SK-N-SH (cell line): ENCODE measurements at regions not wholly inside any gene's neighbourhood (a gene's known extent, or its start where the extent isn't known, plus 50 kb on each side); places are given as distances from the start of the nearest gene placed in this dataset.

ENCODE experiments used
- CTCF ChIA-PET: fragments of 300-600, 350-600 bp; formaldehyde crosslinking; extraction: SDS; loops from one replicate; lab custom pipeline; 2021; lab: Yijun Ruan, JAX
- POLR2A ChIA-PET: fragments of 350-600 bp; sonication (Branson Sonifier 250); formaldehyde crosslinking; extraction: SDS; loops from one replicate; lab custom pipeline; 2020; ENCODE audit warnings: antibody characterized with exemption, inconsistent platforms; lab: Yijun Ruan, JAX
- DNase-seq: peaks from one replicate; pipeline ENCODE4 v3.0.0; 2012
- H2AFZ ChIP-seq: fragments of 200-600 bp; sonication (generic); 2 replicates; pipeline ENCODE4 v1.8.1; 2016; ENCODE audit warnings: antibody characterized with exemption, mild to moderate bottlenecking, low read depth
- H3F3A ChIP-seq: fragments of 200-600 bp; sonication (generic); replicated peaks from 2 replicates; pipeline ENCODE3; 2016; ENCODE audit warnings: antibody characterized with exemption, mild to moderate bottlenecking; ENCODE audit not compliant: insufficient read depth
- H3K27ac ChIP-seq, 2 experiments: fragments of 200-500 bp in 1 of 2; fragments of 200-600 bp in 1 of 2; sonication (Bioruptor generic) in 1 of 2; sonication (generic), shearing (Covaris generic) in 1 of 2; 2 replicates each; pipeline versions ENCODE4 v1.5.1 to v1.6.1; 2014 to 2016; ENCODE audit warnings: low read depth in 2 of 2, inconsistent platforms in 1 of 2, low read length in 1 of 2, mild to moderate bottlenecking in 1 of 2, mixed read lengths in 1 of 2
- H3K27me3 ChIP-seq: fragments of 200-600 bp; sonication (generic), shearing (Covaris generic); 2 replicates; pipeline ENCODE4 v1.6.1; 2016; ENCODE audit warnings: mixed run types; ENCODE audit not compliant: insufficient read depth
- H3K36me3 ChIP-seq, 2 experiments: fragments of 200-500 bp in 1 of 2; fragments of 200-600 bp in 1 of 2; sonication (Bioruptor generic) in 1 of 2; sonication (generic) in 1 of 2; replicated peaks in 1 of 2; 2 replicates each; pipeline versions ENCODE3 to v1.5.1; 2014 to 2016; ENCODE audit warnings: low read length in 1 of 2, mild to moderate bottlenecking in 1 of 2; ENCODE audit not compliant: insufficient read depth in 2 of 2, control insufficient read depth in 1 of 2
- H3K4me1 ChIP-seq, 2 experiments: fragments of 200-500 bp in 1 of 2; fragments of 200-600 bp in 1 of 2; sonication (Bioruptor generic) in 1 of 2; sonication (generic), shearing (Covaris generic) in 1 of 2; 2 replicates each; pipeline versions ENCODE4 v1.5.1 to v1.6.1; 2014 to 2016; ENCODE audit warnings: low read depth in 1 of 2, low read length in 1 of 2, mixed run types in 1 of 2; ENCODE audit not compliant: insufficient read depth in 2 of 2, control insufficient read depth in 1 of 2
- H3K4me2 ChIP-seq: fragments of 200-600 bp; sonication (generic), shearing (Covaris generic); 2 replicates; pipeline ENCODE4 v1.6.1; 2017; ENCODE audit warnings: mixed run types
- H3K4me3 ChIP-seq, 2 experiments: fragments of 200-500 bp in 1 of 2; fragments of 200-600 bp in 1 of 2; sonication (Bioruptor generic) in 1 of 2; sonication (generic), shearing (Covaris generic) in 1 of 2; 2 replicates each; pipeline versions ENCODE4 v1.5.1 to v1.8.1; 2014 to 2016; ENCODE audit warnings: low read depth in 2 of 2, inconsistent platforms in 1 of 2, low read length in 1 of 2, mild to moderate bottlenecking in 1 of 2, mixed read lengths in 1 of 2, moderate library complexity in 1 of 2
- H3K79me2 ChIP-seq: fragments of 200-600 bp; sonication (generic); 2 replicates; pipeline ENCODE4 v1.8.1; 2017; ENCODE audit warnings: mild to moderate bottlenecking; ENCODE audit not compliant: insufficient read depth
- H3K9ac ChIP-seq: fragments of 200-600 bp; sonication (generic); 2 replicates; pipeline ENCODE4 v1.6.1; 2017; ENCODE audit warnings: mixed run types
- H3K9me2 ChIP-seq: fragments of 200-600 bp; sonication (generic); 2 replicates; pipeline ENCODE4 v1.6.1; 2017; ENCODE audit warnings: mixed run types
- H3K9me3 ChIP-seq: fragments of 200-600 bp; sonication (generic); 2 replicates; pipeline ENCODE4 v1.6.1; 2017; ENCODE audit warnings: mixed run types, mild to moderate bottlenecking, moderate library complexity
- H4K20me1 ChIP-seq: fragments of 200-600 bp; sonication (generic); 2 replicates; pipeline ENCODE4 v1.6.1; 2017; ENCODE audit warnings: mild to moderate bottlenecking, mixed run types; ENCODE audit not compliant: insufficient read depth
- FOXM1 ChIP-seq: IDR thresholded peaks from 2 replicates; pipeline ENCODE4 v1.4.0; 2012; ENCODE audit warnings: low read depth, mild to moderate bottlenecking
- MAX ChIP-seq: IDR thresholded peaks from 2 replicates; pipeline ENCODE4 v1.4.0; 2012; ENCODE audit warnings: low read depth
- POLR2AphosphoS5 ChIP-seq: IDR thresholded peaks from 2 replicates; pipeline ENCODE4 v1.6.1; 2012; ENCODE audit warnings: low read depth, low read length
- RAD21 ChIP-seq: IDR thresholded peaks from 2 replicates; pipeline ENCODE4 v1.6.1; 2012; ENCODE audit warnings: mild to moderate bottlenecking, low read length
- REST ChIP-seq: IDR thresholded peaks from 2 replicates; pipeline ENCODE4 v1.6.1; 2012; ENCODE audit warnings: mild to moderate bottlenecking, low read depth, low read length, moderate library complexity
- SIN3A ChIP-seq: IDR thresholded peaks from 2 replicates; pipeline ENCODE4 v1.6.1; 2012; ENCODE audit warnings: low read depth, mild to moderate bottlenecking, low read length, moderate library complexity, borderline replicate concordance
- TAF1 ChIP-seq: IDR thresholded peaks from 2 replicates; pipeline ENCODE4 v1.6.1; 2012; ENCODE audit warnings: low read depth, mild to moderate bottlenecking, low read length, moderate library complexity, borderline replicate concordance
- USF1 ChIP-seq: IDR thresholded peaks from 2 replicates; pipeline ENCODE4 v1.4.0; 2012; ENCODE audit warnings: low read depth, borderline replicate concordance

- Histone ChIP-seq H3K4me2 (no peak overlapping the region), H3K27me3 (no peaks in the 10 kb centered on the region), H3F3A (peaks cover 4% of the 10 kb centered on the region), H4K20me1 (no peaks in the 10 kb centered on the region), H3K9ac (no peak overlapping the region), H2AFZ (no peak overlapping the region), H3K9me3 (no peaks in the 10 kb centered on the region), H3K36me3 (peaks cover 7 to 55% of the 10 kb centered on the region in 2 experiments), H3K9me2 (no peaks in the 10 kb centered on the region), H3K4me3 (no peak overlapping the region), H3K4me1 (no peaks in the 10 kb centered on the region; a peak in 1 of 4 replicates), H3K79me2 (no peaks in the 10 kb centered on the region), H3K27ac (no peak overlapping the region)
- POLR2A ChIA-PET = interaction anchor here (1.4 kb wide), 1 partner anchor 229 kb away, joined by 3 read pairs; the partner anchor contains the start of gene DMTF1
- CTCF ChIA-PET = interaction anchor here (0.9 to 14.9 kb wide), 6 partner anchors 7 to 304 kb away, joined by 3 to 295 read pairs (median 4); partner anchors contain the start of genes DMTF1 and ELAPOR2
- TF ChIP-seq SIN3A = no peak
- no peak for TF ChIP-seq POLR2AphosphoS5
- no peak for TF ChIP-seq FOXM1
- TF ChIP-seq RAD21 = no peak
- TF ChIP-seq MAX = no peak
- TF ChIP-seq REST = no peak
- no peak for TF ChIP-seq TAF1
- DNase-seq = no peak
Observed at GRCh38 chr7:86923527-86923926, 135.9 kb downstream of the ELAPOR2 start.

GRCh38 chr7:86920154-86920553, 139.3 kb downstream of the ELAPOR2 start:
- CTCF ChIA-PET = interaction anchor here (1.0 to 14.9 kb wide), 2 partner anchors 9 to 231 kb away, joined by 3 to 295 read pairs; partner anchors contain the start of gene DMTF1
- H3K9me2 ChIP-seq = no peaks in the 10 kb centered on the region
- TF ChIP-seq POLR2AphosphoS5 = no peak
- no peak for TF ChIP-seq USF1
- no peak overlapping the region for H3K4me3 ChIP-seq
- peaks cover 6% of the 10 kb centered on the region for H3F3A ChIP-seq
- no peak for DNase-seq
- no peaks in the 10 kb centered on the region for H3K9me3 ChIP-seq
- no peaks in the 10 kb centered on the region; a peak in 1 of 4 replicates for H3K4me1 ChIP-seq
- no peak overlapping the region for H2AFZ ChIP-seq
- no peaks in the 10 kb centered on the region for H4K20me1 ChIP-seq
- no peak overlapping the region for H3K27ac ChIP-seq
- H3K36me3 ChIP-seq = peaks cover 25 to 58% of the 10 kb centered on the region in 2 experiments
- H3K4me2 ChIP-seq = no peak overlapping the region
- no peaks in the 10 kb centered on the region for H3K79me2 ChIP-seq
- H3K27me3 ChIP-seq = no peaks in the 10 kb centered on the region
- POLR2A ChIA-PET = no interaction called here
- no peak overlapping the region for H3K9ac ChIP-seq
